LNCAP (cell line): ENCODE measurements at regions not wholly inside any gene's neighbourhood (a gene's known extent, or its start where the extent isn't known, plus 50 kb on each side); places are given as distances from the start of the nearest gene placed in this dataset.

ENCODE experiments used
- CTCF ChIP-seq: fragments of 450-650 bp; IDR thresholded peaks from 2 replicates; pipeline ENCODE4 v1.5.1; 2017; ENCODE audit warnings: mild to moderate bottlenecking

- TF ChIP-seq CTCF, result no peak
Observed at GRCh38 chr9:19587678-19588077, 178.9 kb downstream of the ACER2 start.

- TF ChIP-seq CTCF, result no peak
Observed at GRCh38 chr9:19583890-19584289, 175.1 kb downstream of the ACER2 start.

- no peak for TF ChIP-seq CTCF
Observed at GRCh38 chr9:19577411-19577810, 168.6 kb downstream of the ACER2 start.

GRCh38 chr9:19568946-19569345 lies 160.1 kb downstream of the ACER2 start:
- no peak for TF ChIP-seq CTCF

GRCh38 chr9:19564396-19565061 lies 155.7 kb downstream of the ACER2 start:
- no peak for TF ChIP-seq CTCF

GRCh38 chr9:19555214-19555613 lies 146.4 kb downstream of the ACER2 start:
- TF ChIP-seq CTCF, result no peak

- no peak for TF ChIP-seq CTCF
Observed at GRCh38 chr9:19554529-19554928, 145.7 kb downstream of the ACER2 start.

- TF ChIP-seq CTCF, result no peak
Observed at GRCh38 chr9:19553441-19553840, 144.6 kb downstream of the ACER2 start.
